ENCODE measurements at regions not wholly inside any gene's neighbourhood (a gene's known extent, or its start where the extent isn't known, plus 50 kb on each side); places are given as distances from the start of the nearest gene placed in this dataset.
"Not testable (repeated sequence)": the region's sequence is repeated elsewhere in the genome, so short reads cannot be mapped to it uniquely, and the experiment has no call there.

DNA sequence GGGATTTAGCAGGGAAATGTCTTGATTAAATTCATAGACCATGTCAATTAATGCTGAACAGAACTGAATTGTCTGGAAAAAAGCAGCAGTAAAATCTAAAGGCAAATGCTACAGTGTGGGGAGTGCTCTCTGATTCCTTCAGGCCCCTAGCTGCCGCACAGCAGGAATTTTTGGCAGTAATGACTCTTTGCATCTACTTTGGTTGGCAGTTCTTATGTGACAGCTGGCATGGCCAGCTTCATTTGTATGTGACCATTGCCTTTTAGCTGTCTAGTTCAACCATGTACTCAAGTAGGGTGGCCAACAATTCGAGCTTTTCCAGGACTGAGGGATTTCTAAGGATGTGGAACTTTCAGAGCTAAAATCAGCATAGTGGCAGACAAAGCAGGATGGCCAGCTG is 499.1 kb upstream of the MAN1A1 start:
- no peak for DNase-seq

GRCh38 chr6:119845161-119845560 is 495.6 kb upstream of the MAN1A1 start:
- no peak for DNase-seq

DNA sequence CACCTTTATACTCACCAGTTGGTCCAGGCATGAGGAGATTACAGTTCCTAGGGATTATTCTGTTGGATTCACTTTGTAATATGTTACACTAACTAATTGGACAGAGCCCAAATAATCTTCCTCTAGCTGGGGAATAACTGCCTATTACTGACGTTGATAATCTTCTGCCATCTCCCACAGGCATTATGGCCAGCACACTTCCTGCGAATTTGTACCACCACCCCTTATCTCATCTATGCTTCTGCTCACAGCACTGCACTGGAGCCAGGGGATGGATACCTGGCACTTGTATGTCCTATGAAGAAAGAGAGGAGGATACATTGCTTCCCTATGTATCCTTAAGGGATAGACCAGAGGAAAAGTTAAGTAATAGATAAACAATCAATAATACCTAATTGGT is 494.8 kb upstream of the MAN1A1 start:
- no peak for DNase-seq

DNA sequence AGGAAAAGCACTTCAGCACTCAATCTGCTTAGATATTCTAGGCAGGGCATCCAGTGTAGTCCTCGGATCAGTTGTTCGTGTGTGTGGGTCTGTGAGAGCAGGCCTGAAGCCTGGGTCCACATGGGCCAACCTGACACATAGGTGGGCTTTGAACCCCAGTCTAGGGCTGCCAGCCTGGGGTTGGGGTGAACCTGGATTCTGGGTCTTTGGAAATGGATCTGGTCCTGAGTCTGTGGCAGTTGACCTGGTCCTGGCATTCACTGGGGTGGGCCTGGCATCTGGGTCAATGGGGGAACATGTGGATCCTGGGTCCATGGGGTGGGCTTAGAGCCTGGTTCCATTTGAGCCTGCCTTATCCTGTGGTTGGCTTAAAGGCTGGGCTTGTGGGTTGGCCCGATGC is 492.6 kb upstream of the MAN1A1 start:
- no peak for DNase-seq

DNA sequence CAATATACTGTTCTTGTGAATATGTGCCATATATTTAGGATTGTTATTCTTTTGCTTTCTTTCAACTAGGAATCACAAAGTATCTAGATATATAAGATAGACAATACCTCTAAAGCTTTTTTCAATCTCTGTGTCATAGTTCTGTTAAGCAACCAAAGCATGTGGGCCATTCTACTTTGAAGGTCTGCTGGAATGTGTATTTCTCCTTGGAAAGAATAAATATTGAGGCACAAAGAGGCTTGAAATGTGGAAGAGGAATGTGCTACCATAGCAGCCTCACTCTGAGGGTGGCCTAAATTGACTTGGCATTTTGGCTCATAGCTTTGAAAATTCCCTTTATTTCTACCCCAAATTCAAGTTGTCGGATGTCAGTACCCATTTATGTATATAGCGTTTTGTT is 488.5 kb upstream of the MAN1A1 start:
- DNase-seq: no peak

DNA sequence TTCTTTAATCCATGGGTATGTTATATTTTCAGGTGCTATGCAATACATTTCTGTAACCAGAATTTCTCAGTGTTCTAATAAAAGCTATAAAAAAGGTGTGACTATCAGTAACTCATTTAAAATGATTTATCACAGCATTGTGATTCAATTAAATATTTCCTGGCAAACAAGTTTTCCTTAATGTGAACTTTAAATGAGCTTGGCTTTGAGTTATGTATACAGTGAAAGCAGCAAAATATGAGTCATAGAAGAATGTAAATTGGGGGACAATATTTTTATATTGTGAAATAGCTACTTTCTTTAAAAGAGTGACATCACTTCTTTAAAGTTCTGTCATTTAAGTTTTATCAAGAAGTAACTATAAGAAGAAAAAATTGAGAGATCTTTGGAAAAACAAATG is 484.9 kb upstream of the MAN1A1 start:
- no peak for DNase-seq

GRCh38 chr6:119832411-119832810 is 482.9 kb upstream of the MAN1A1 start:
- no peak for DNase-seq

GRCh38 chr6:119830494-119831295 is 481.1 kb upstream of the MAN1A1 start:
- DNase-seq: no peak

DNA sequence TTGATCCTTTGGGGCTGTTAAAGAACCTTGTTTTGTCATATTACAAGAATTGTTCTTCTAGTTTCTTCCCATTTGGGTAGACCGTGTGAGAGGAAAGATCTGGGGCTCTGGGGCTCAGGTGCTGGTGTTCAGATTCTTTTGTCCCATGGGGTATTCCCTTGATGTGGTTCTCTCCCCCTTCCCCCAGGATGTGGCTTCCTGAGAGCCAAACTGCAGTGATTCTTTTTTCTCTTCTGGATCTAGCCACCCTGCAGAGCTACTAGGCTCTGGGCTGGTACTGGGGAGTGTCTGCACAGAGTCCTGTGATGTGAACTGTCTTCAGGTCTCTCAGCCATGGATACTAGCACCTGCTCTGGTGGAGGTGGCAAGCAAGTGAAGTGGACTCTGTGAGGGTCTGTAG is 480.5 kb upstream of the MAN1A1 start:
- no peak for DNase-seq

- DNase-seq: not testable (repeated sequence)
Observed at GRCh38 chr6:119829499-119829898, 479.9 kb upstream of the MAN1A1 start.

- no peak for DNase-seq
Observed at GRCh38 chr6:119829006-119829405, 479.4 kb upstream of the MAN1A1 start.

DNA sequence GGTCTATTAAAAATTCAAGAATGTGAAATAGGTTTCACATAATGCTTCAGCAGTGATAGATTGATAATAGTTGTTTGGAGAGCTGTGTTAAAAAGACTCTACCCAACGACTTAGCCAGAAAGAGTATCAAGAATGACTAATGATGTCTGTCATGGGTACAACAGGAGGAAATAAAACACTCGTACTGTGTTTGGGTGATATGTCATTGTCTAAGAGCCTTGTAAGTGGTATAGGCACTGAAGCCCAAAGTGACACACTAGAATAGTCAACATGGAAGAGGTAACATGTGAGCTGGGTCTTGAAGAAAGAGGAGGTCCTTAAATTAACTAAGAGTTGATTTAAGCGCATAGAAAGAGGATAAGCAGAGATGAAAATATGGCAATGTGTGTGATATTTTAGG is 471.8 kb upstream of the MAN1A1 start:
- no peak for DNase-seq

DNA sequence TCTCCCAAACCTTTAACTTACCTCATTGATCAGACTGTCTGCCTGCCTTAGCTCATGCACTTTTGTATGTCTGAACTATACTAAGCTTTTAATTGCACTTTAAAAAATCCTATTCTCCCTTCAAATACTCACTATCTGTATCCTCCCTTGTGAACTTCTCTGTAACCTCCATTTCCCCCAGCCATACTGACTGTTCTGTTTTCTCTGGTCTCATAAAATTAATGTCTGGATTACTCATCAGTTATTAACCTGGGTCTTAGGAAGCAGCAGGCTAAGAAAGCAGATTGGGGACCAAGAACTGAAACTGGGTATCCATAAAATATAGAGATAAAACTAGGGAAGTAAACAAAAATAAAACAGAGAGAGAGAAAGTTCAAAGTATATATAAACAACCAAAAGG is 469.3 kb upstream of the MAN1A1 start:
- DNase-seq: no peak

- no peak for DNase-seq
Observed at GRCh38 chr6:119814609-119815400, 465.2 kb upstream of the MAN1A1 start.

DNA sequence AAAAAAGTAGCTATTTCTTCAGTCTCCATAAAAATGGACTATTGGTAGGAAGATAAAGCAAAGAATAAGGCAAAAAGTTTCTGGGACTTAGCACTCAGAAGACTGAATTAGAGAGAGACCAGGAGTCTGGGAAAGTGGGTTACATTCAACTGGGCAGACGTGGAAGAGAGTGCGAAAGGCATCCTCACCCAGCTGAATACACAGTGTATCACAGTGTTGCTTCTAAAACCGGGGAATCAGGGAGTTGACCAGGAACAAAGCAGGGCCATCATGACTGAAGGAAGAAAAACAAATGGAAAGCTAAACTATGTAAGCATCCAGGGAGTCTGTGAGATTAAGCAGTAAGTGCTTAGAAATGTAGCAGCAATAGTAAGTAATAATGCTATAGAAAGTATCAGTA is 452.9 kb upstream of the MAN1A1 start:
- DNase-seq: no peak

GRCh38 chr6:119801056-119801455 is 451.5 kb upstream of the MAN1A1 start:
- no peak for DNase-seq

- no peak for DNase-seq
Observed at GRCh38 chr6:119800526-119800925, 451.0 kb upstream of the MAN1A1 start.

GRCh38 chr6:119799596-119800509 is 450.3 kb upstream of the MAN1A1 start:
- no peak for DNase-seq

DNA sequence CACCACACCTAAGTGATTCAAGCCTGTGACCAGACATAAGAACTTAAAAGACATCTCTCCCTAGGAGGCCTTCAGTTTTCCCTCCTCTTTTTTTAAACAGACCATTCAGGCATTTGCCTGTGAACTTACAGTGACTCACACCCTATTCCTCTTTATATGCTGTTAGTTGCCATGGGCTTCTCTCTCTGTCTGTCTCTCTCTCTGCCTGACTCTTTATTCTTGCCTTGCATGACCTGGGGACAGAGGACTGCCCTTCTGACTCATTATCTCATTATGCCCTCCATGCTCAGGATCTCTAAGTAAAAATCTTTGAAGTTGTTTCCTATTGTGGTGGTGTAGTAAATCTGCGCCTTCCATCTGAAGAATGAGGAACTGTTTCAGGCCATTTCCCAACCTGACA is 442.2 kb upstream of the MAN1A1 start:
- no peak for DNase-seq

DNA sequence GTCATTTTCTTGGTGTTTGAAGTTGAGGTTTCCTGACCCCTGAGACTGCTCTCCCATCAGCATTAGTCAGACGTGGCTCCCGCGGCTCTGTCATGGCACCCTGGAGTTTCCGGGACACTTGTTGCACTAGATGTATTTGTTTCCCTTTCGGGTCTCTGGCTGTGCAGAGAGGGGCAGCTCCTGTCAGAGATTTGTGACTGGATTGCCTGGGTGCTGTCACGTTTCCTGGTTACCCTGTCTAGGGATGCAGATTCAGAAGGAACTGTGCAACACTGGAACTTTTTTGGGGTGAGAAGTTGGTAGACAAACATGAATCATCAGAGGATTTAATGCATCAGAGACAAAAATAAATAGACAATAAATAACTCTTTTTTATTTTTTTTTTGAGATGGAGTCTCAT is 431.8 kb upstream of the MAN1A1 start:
- DNase-seq: no peak

GRCh38 chr6:119768201-119768600 is 418.6 kb upstream of the MAN1A1 start:
- no peak for DNase-seq

DNA sequence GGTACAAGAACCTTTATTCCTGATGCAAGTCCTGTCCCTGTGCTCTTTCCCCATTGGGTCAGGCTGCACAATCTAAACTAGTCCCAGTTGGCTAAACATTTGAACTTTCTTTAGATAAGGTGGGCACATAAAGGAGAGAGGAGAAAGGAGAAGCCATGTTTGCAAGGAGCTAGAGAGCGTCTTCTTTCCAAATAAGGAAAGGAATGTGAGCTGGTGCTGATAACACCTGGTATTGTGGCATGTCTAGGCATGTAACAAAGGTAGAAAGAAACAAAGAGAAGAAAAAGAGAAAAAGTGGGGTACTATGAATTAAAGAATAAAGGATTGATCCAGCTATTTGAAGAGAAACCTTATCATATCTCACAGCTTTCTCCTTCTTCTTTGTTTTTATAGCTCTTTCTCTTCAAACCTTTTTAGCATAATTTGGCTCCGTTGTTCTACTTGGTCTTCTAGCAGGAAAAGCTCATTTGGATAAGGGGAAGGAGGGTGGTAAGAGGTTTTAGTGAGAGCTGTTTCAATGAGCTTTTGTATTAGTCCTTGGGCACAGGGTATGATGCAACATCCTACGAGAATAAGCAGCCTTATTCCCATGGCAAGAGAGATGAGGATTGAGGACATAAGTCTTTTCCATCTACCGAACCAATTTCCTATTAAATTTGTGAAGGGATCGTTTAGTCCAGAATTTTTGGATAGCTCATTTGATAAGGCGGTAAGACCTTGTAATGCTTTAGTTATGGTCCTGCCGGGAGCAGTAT is 415.5 kb upstream of the MAN1A1 start:
- no peak for DNase-seq

DNA sequence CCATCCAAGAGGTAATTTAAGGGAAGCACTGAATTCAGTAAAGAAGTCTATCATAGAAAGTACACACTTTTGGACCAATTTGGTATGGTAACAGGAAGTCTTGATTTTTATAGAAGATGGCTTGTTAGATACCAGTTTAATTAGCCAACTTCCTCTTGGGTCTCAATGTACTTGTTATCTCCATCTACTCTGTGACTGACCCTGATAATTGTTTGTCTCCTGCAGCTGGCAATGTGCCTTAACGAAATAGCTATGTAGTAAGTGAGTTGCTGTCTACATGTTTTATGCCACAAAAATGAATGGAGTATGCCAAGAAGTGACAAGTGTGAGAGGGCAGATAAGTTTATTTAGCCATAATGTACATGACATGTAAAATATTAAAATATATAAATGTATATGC is 410.5 kb upstream of the MAN1A1 start:
- no peak for DNase-seq

Measured in 8988T (cell line).